Ascending aorta (tissue), 2 donors: ENCODE measurements at regions not wholly inside any gene's neighbourhood (a gene's known extent, or its start where the extent isn't known, plus 50 kb on each side); places are given as distances from the start of the nearest gene placed in this dataset.

Source experiments
- DNase-seq, 2 donors: peaks; one replicate each; pipeline ENCODE4 v3.0.0-alpha.2; 2019; ENCODE audit warnings: low spot score in 2 of 2
- H3K27ac ChIP-seq, 2 donors: fragments of 200-600 bp; sonication (generic); one replicate each; pipeline ENCODE4 v1.5.1; 2016 to 2017; ENCODE audit warnings: mild to moderate bottlenecking in 1 of 2
- H3K27me3 ChIP-seq: fragments of 200-600 bp; sonication (generic); one replicate; pipeline ENCODE4 v1.5.1; 2017
- H3K36me3 ChIP-seq, 2 donors: fragments of 200-600 bp; sonication (generic); one replicate each; pipeline ENCODE4 v1.5.1; 2016
- H3K4me1 ChIP-seq, 2 donors: fragments of 200-600 bp; sonication (generic); one replicate each; pipeline ENCODE4 v1.5.1; 2016 to 2017; ENCODE audit warnings: mild to moderate bottlenecking in 1 of 2
- H3K4me3 ChIP-seq, 2 donors: fragments of 200-600 bp; sonication (generic); one replicate each; pipeline ENCODE4 v1.5.1; 2016 to 2017; ENCODE audit warnings: mild to moderate bottlenecking in 1 of 2
- H3K9me3 ChIP-seq, 2 donors: fragments of 200-600 bp; sonication (generic); one replicate each; pipeline ENCODE4 v1.5.1; 2016
- CTCF ChIP-seq, 3 experiments: fragments of 200-600 bp in 2 of 3; fragments of 450-650 bp in 1 of 3; sonication (generic) in 2 of 3; IDR thresholded peaks; one replicate each; pipeline ENCODE4 v1.5.1; 2016 to 2019; ENCODE audit warnings: antibody characterized with exemption in 3 of 3, mild to moderate bottlenecking in 1 of 3, moderate library complexity in 1 of 3
- intact Hi-C: fragments of 100-400 bp; cut with DNase I; formaldehyde crosslinking; loops from one replicate; pipeline ENCODE4 v1.15.1; 2023

GRCh38 chr17:79676796-79677195 is 53.9 kb upstream of the ENPP7 start:
- no peaks in the 10 kb centered on the region for H3K4me1 ChIP-seq
- H3K27me3 ChIP-seq, result no peaks in the 10 kb centered on the region
- no peak for DNase-seq
- H3K4me3 ChIP-seq, result no peak overlapping the region
- no peaks in the 10 kb centered on the region for H3K36me3 ChIP-seq
- H3K27ac ChIP-seq, result no peak overlapping the region
- H3K9me3 ChIP-seq, result peaks cover 4 to 14% of the 10 kb centered on the region in 2 donors
- no peak for TF ChIP-seq CTCF (IDR thresholded peaks at IDR 0.05)
- intact Hi-C loops, result no loop called here

GRCh38 chr17:79675413-79675725 is 55.4 kb upstream of the ENPP7 start:
- DNase-seq, result no peak
- H3K27ac ChIP-seq, result no peak overlapping the region
- TF ChIP-seq CTCF (IDR thresholded peaks at IDR 0.05), result no peak
- no peaks in the 10 kb centered on the region for H3K27me3 ChIP-seq
- intact Hi-C loops, result no loop called here
- no peak overlapping the region for H3K4me3 ChIP-seq
- no peaks in the 10 kb centered on the region for H3K4me1 ChIP-seq
- H3K36me3 ChIP-seq, result no peaks in the 10 kb centered on the region
- peaks cover 4 to 14% of the 10 kb centered on the region in 2 donors for H3K9me3 ChIP-seq

GRCh38 chr17:79674506-79675412 is 56.0 kb upstream of the ENPP7 start:
- Histone ChIP-seq H3K36me3 (no peaks in the 10 kb centered on the region), H3K27ac (no peak overlapping the region), H3K4me3 (no peak overlapping the region), H3K9me3 (peaks cover 4 to 14% of the 10 kb centered on the region in 2 donors), H3K4me1 (no peaks in the 10 kb centered on the region), H3K27me3 (no peaks in the 10 kb centered on the region)
- no peak for DNase-seq
- TF ChIP-seq CTCF (IDR thresholded peaks at IDR 0.05), result no peak
- intact Hi-C loops, result no loop called here

GRCh38 chr17:79673517-79673916 is 57.2 kb upstream of the ENPP7 start:
- no peak for TF ChIP-seq CTCF (IDR thresholded peaks at IDR 0.05)
- H3K9me3 ChIP-seq, result peaks cover 4 to 14% of the 10 kb centered on the region in 2 donors
- H3K27me3 ChIP-seq, result no peaks in the 10 kb centered on the region
- DNase-seq, result no peak
- intact Hi-C loops, result no loop called here
- no peaks in the 10 kb centered on the region for H3K36me3 ChIP-seq
- no peaks in the 10 kb centered on the region for H3K4me1 ChIP-seq
- no peak overlapping the region for H3K4me3 ChIP-seq
- no peak overlapping the region for H3K27ac ChIP-seq

- TF ChIP-seq CTCF (IDR thresholded peaks at IDR 0.05), result no peak
- Histone ChIP-seq H3K36me3 (no peaks in the 10 kb centered on the region), H3K27ac (no peak overlapping the region), H3K4me3 (no peak overlapping the region), H3K4me1 (no peaks in the 10 kb centered on the region), H3K9me3 (peaks cover 4 to 14% of the 10 kb centered on the region in 2 donors), H3K27me3 (no peaks in the 10 kb centered on the region)
- no peak for DNase-seq
- intact Hi-C loops, result no loop called here
These were observed 58.2 kb upstream of the ENPP7 start for GRCh38 chr17:79672496-79672895.
